Transverse colon (tissue), 4 donors: ENCODE measurements at regions not wholly inside any gene's neighbourhood (a gene's known extent, or its start where the extent isn't known, plus 50 kb on each side); places are given as distances from the start of the nearest gene placed in this dataset.

Experiments used
- POLR2A ChIP-seq: fragments of 450-650 bp; IDR thresholded peaks from one replicate; pipeline ENCODE4 v1.6.1; 2016; ENCODE audit warnings: antibody characterized with exemption, mild to moderate bottlenecking, moderate library complexity
- POLR2AphosphoS5 ChIP-seq, 3 donors: sonication (generic); formaldehyde crosslinking; IDR thresholded peaks; one replicate each; pipeline ENCODE4 v1.6.1; 2016; ENCODE audit warnings: antibody characterized with exemption in 3 of 3
- TF ChIP-seq, protein P1 (sequence below), 5 experiments: fragments of 200-600 bp in 3 of 5; fragments of 450-650 bp in 2 of 5; sonication (generic) in 3 of 5; IDR thresholded peaks; 1 replicate in 2 of 5; 2 replicates in 3 of 5; pipeline ENCODE4 v1.5.1; 2016 to 2017; ENCODE audit warnings: antibody characterized with exemption in 5 of 5, inconsistent platforms in 3 of 5, mild to moderate bottlenecking in 2 of 5, moderate library complexity in 1 of 5

DNA sequence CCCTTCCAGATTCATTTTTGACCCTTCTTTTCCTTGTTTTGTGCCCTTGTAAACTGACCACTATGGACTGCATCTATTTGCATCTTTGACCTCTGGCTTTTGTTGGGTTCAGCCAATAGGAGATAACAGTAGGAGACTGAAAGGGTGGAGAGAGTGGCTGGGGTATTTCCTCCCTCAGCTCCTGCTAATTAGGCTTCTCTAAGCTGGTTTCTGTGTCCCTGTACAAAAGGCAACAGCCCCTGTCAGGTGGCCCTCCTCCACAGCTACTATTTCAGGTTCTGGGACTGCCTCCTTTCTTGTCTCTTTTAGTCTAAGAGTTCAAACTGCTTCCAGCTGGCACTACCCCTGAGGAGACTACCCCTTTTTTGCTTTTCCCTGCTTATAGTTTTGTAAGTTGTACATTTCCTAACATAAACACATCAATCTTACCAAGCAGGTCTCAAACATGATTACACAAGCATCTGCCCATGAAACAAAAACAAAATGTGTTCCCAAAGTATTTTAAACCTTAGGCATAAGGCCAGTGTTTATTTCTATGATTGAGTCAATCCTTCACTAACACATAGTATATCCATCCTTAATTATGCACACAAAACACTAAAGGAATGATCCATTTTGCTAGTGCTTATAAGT is 262.0 kb upstream of the TRPM3 start:
- no peak for TF ChIP-seq POLR2AphosphoS5 (IDR thresholded peaks at IDR 0.05)
- TF ChIP-seq, protein P1, sequence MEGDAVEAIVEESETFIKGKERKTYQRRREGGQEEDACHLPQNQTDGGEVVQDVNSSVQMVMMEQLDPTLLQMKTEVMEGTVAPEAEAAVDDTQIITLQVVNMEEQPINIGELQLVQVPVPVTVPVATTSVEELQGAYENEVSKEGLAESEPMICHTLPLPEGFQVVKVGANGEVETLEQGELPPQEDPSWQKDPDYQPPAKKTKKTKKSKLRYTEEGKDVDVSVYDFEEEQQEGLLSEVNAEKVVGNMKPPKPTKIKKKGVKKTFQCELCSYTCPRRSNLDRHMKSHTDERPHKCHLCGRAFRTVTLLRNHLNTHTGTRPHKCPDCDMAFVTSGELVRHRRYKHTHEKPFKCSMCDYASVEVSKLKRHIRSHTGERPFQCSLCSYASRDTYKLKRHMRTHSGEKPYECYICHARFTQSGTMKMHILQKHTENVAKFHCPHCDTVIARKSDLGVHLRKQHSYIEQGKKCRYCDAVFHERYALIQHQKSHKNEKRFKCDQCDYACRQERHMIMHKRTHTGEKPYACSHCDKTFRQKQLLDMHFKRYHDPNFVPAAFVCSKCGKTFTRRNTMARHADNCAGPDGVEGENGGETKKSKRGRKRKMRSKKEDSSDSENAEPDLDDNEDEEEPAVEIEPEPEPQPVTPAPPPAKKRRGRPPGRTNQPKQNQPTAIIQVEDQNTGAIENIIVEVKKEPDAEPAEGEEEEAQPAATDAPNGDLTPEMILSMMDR (IDR thresholded peaks at IDR 0.05) = no peak
- TF ChIP-seq POLR2A = no peak
